ENCODE measurements at regions not wholly inside any gene's neighbourhood (a gene's known extent, or its start where the extent isn't known, plus 50 kb on each side); places are given as distances from the start of the nearest gene placed in this dataset.

- BruUV-seq (replicated peaks): no TSS peak
- no peaks in the 10 kb centered on the region for H3K9me3 ChIP-seq (ENCODE audit: low read depth, low read length, poor library complexity, severe bottlenecking)
- intact Hi-C loops (cut with micrococcal nuclease; ENCODE audit: unreplicated experiment): no loop called here
- DNase-seq (ENCODE audit: low spot score): no peak
- H3K4me3 ChIP-seq (ENCODE audit: low read depth, low read length, poor library complexity, severe bottlenecking): no peak overlapping the region
- ChIA-PET CTCF (no interaction called here), POLR2A (ENCODE audit: low non-redundant PET) (no interaction called here)
- peaks cover 12% of the 10 kb centered on the region for H3K4me1 ChIP-seq (ENCODE audit: insufficient read depth, low read length, poor library complexity, severe bottlenecking)
- TF ChIP-seq, protein P1, sequence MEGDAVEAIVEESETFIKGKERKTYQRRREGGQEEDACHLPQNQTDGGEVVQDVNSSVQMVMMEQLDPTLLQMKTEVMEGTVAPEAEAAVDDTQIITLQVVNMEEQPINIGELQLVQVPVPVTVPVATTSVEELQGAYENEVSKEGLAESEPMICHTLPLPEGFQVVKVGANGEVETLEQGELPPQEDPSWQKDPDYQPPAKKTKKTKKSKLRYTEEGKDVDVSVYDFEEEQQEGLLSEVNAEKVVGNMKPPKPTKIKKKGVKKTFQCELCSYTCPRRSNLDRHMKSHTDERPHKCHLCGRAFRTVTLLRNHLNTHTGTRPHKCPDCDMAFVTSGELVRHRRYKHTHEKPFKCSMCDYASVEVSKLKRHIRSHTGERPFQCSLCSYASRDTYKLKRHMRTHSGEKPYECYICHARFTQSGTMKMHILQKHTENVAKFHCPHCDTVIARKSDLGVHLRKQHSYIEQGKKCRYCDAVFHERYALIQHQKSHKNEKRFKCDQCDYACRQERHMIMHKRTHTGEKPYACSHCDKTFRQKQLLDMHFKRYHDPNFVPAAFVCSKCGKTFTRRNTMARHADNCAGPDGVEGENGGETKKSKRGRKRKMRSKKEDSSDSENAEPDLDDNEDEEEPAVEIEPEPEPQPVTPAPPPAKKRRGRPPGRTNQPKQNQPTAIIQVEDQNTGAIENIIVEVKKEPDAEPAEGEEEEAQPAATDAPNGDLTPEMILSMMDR (conservative IDR thresholded peaks at IDR 0.05; ENCODE audit: low read depth, low read length): no peak
- TF ChIP-seq EZH2 (IDR thresholded peaks at IDR 0.05; ENCODE audit: borderline replicate concordance, low read depth, low read length, poor library complexity, severe bottlenecking): no peak
- no peak overlapping the region for H3K27ac ChIP-seq (ENCODE audit: low read depth, low read length, poor library complexity, severe bottlenecking)
- H3K27me3 ChIP-seq (replicated peaks; ENCODE audit: insufficient read depth, low read depth, low read length, poor library complexity): no peaks in the 10 kb centered on the region
- H3K36me3 ChIP-seq (ENCODE audit: insufficient read depth, low read length, poor library complexity, severe bottlenecking): no peaks in the 10 kb centered on the region
Measured at GRCh38 chr3:87069021-87069420, 78.1 kb upstream of the VGLL3 start.

GRCh38 chr3:87062685-87063084 lies 71.7 kb upstream of the VGLL3 start:
- intact Hi-C loops (cut with micrococcal nuclease; ENCODE audit: unreplicated experiment): no loop called here
- H3K4me3 ChIP-seq (ENCODE audit: low read depth, low read length, poor library complexity, severe bottlenecking): no peak overlapping the region
- no peaks in the 10 kb centered on the region for H3K36me3 ChIP-seq (ENCODE audit: insufficient read depth, low read length, poor library complexity, severe bottlenecking)
- H3K27me3 ChIP-seq (replicated peaks; ENCODE audit: insufficient read depth, low read depth, low read length, poor library complexity): no peaks in the 10 kb centered on the region
- no peaks in the 10 kb centered on the region for H3K4me1 ChIP-seq (ENCODE audit: insufficient read depth, low read length, poor library complexity, severe bottlenecking)
- H3K27ac ChIP-seq (ENCODE audit: low read depth, low read length, poor library complexity, severe bottlenecking): no peak overlapping the region
- ChIA-PET POLR2A (ENCODE audit: low non-redundant PET) (no interaction called here), CTCF (no interaction called here)
- TF ChIP-seq, protein P1 (conservative IDR thresholded peaks at IDR 0.05; ENCODE audit: low read depth, low read length): no peak
- no peak for TF ChIP-seq EZH2 (IDR thresholded peaks at IDR 0.05; ENCODE audit: borderline replicate concordance, low read depth, low read length, poor library complexity, severe bottlenecking)
- no TSS peak for BruUV-seq (replicated peaks)
- H3K9me3 ChIP-seq (ENCODE audit: low read depth, low read length, poor library complexity, severe bottlenecking): no peaks in the 10 kb centered on the region
- DNase-seq (ENCODE audit: low spot score): no peak

- BruUV-seq (replicated peaks): no TSS peak
- Histone ChIP-seq H3K4me1 (ENCODE audit: insufficient read depth, low read length, poor library complexity, severe bottlenecking) (no peaks in the 10 kb centered on the region), H3K27me3 (replicated peaks; ENCODE audit: insufficient read depth, low read depth, low read length, poor library complexity) (no peaks in the 10 kb centered on the region), H3K4me3 (ENCODE audit: low read depth, low read length, poor library complexity, severe bottlenecking) (no peak overlapping the region), H3K27ac (ENCODE audit: low read depth, low read length, poor library complexity, severe bottlenecking) (no peak overlapping the region), H3K9me3 (ENCODE audit: low read depth, low read length, poor library complexity, severe bottlenecking) (no peaks in the 10 kb centered on the region), H3K36me3 (ENCODE audit: insufficient read depth, low read length, poor library complexity, severe bottlenecking) (no peaks in the 10 kb centered on the region)
- CTCF ChIA-PET: no interaction called here
- TF ChIP-seq EZH2 (IDR thresholded peaks at IDR 0.05; ENCODE audit: borderline replicate concordance, low read depth, low read length, poor library complexity, severe bottlenecking): no peak
- intact Hi-C loops (cut with micrococcal nuclease; ENCODE audit: unreplicated experiment): no loop called here
- POLR2A ChIA-PET (ENCODE audit: low non-redundant PET): no interaction called here
- no peak for DNase-seq (ENCODE audit: low spot score)
Measured at GRCh38 chr3:87057474-87057873, 66.5 kb upstream of the VGLL3 start.

- CTCF ChIA-PET: no interaction called here
- POLR2A ChIA-PET (ENCODE audit: low non-redundant PET): no interaction called here
- intact Hi-C loops (cut with micrococcal nuclease; ENCODE audit: unreplicated experiment): no loop called here
- DNase-seq (ENCODE audit: low spot score): no peak
- BruUV-seq (replicated peaks): no TSS peak
- Histone ChIP-seq H3K4me3 (ENCODE audit: low read depth, low read length, poor library complexity, severe bottlenecking) (no peak overlapping the region), H3K9me3 (ENCODE audit: low read depth, low read length, poor library complexity, severe bottlenecking) (no peaks in the 10 kb centered on the region), H3K36me3 (ENCODE audit: insufficient read depth, low read length, poor library complexity, severe bottlenecking) (no peaks in the 10 kb centered on the region), H3K4me1 (ENCODE audit: insufficient read depth, low read length, poor library complexity, severe bottlenecking) (no peaks in the 10 kb centered on the region), H3K27ac (ENCODE audit: low read depth, low read length, poor library complexity, severe bottlenecking) (no peak overlapping the region), H3K27me3 (replicated peaks; ENCODE audit: insufficient read depth, low read depth, low read length, poor library complexity) (no peaks in the 10 kb centered on the region)
- TF ChIP-seq EZH2 (IDR thresholded peaks at IDR 0.05; ENCODE audit: borderline replicate concordance, low read depth, low read length, poor library complexity, severe bottlenecking): no peak
- TF ChIP-seq, protein P1 (conservative IDR thresholded peaks at IDR 0.05; ENCODE audit: low read depth, low read length): no peak
Measured at GRCh38 chr3:87053553-87053952, 62.6 kb upstream of the VGLL3 start.
